H1 (cell line): ENCODE measurements at regions not wholly inside any gene's neighbourhood (a gene's known extent, or its start where the extent isn't known, plus 50 kb on each side); places are given as distances from the start of the nearest gene placed in this dataset.

ENCODE experiments used
- CTCF ChIA-PET: fragments of 300-600 bp; sonication (Branson Sonifier 250); formaldehyde crosslinking; loops from one replicate; lab custom pipeline; 2021; ENCODE audit not compliant: partially characterized antibody; lab: Charles Lee
- POLR2A ChIA-PET: fragments of 300-600 bp; sonication (Branson Sonifier 250); formaldehyde crosslinking; loops from one replicate; lab custom pipeline; 2021; ENCODE audit warnings: inconsistent platforms; ENCODE audit not compliant: partially characterized antibody; lab: Charles Lee
- DNase-seq, 2 experiments: peaks; one replicate each; pipeline versions ENCODE4 v3.0.0 to v3.0.0-alpha.2; 2010 to 2022; ENCODE audit warnings: low spot score in 2 of 2, low read depth in 1 of 2, mixed read lengths in 1 of 2
- FAIRE-seq: peaks from 2 replicates; lab custom pipeline; 2011; peaks lifted over from hg19 to GRCh38; lab: Jason Lieb, UNC
- H2AFZ ChIP-seq: 2 replicates; pipeline ENCODE4 v1.8.1; 2012; ENCODE audit warnings: low read length, inconsistent platforms
- H2AK5ac ChIP-seq: 2 replicates; pipeline ENCODE4 v1.6.1; 2013; ENCODE audit warnings: low read depth, low read length
- H2BK120ac ChIP-seq: replicated peaks from 2 replicates; pipeline ENCODE3; 2013; ENCODE audit warnings: low read depth, low read length, inconsistent platforms
- H2BK12ac ChIP-seq: 2 replicates; pipeline ENCODE4 v1.6.1; 2013; ENCODE audit warnings: low read depth, low read length
- H2BK15ac ChIP-seq: 2 replicates; pipeline ENCODE4 v1.6.1; 2013; ENCODE audit warnings: low read length
- H2BK20ac ChIP-seq: 2 replicates; pipeline ENCODE4 v1.6.1; 2013; ENCODE audit warnings: low read length
- H2BK5ac ChIP-seq: 2 replicates; pipeline ENCODE4 v1.6.1; 2013; ENCODE audit warnings: low read depth, low read length
- H3K14ac ChIP-seq: 2 replicates; pipeline ENCODE4 v1.6.1; 2013; ENCODE audit warnings: inconsistent platforms; ENCODE audit not compliant: insufficient read length
- H3K18ac ChIP-seq: 2 replicates; pipeline ENCODE4 v1.6.1; 2013; ENCODE audit warnings: low read length; ENCODE audit errors: extremely low read depth
- H3K23ac ChIP-seq: 2 replicates; pipeline ENCODE4 v1.6.1; 2013; ENCODE audit warnings: inconsistent platforms; ENCODE audit not compliant: insufficient read length
- H3K23me2 ChIP-seq: 2 replicates; pipeline ENCODE4 v1.6.1; 2013; ENCODE audit warnings: low read depth, low read length
- H3K27ac ChIP-seq: 2 replicates; pipeline ENCODE4 v1.6.1; 2011; ENCODE audit warnings: low read depth, low read length, inconsistent platforms
- H3K27me3 ChIP-seq, 4 experiments: replicated peaks in 1 of 4; 1 replicate in 1 of 4; 2 replicates in 3 of 4; pipeline versions ENCODE4 v1.6.1 to v1.8.1; 2011 to 2013; ENCODE audit warnings: low read length in 3 of 4, mild to moderate bottlenecking in 3 of 4, inconsistent platforms in 2 of 4, mixed read lengths in 2 of 4, moderate library complexity in 1 of 4; ENCODE audit not compliant: control insufficient read depth in 3 of 4, insufficient read depth in 3 of 4; ENCODE audit errors: extremely low read depth in 1 of 4
- H3K36me3 ChIP-seq, 4 experiments: 2 replicates each; pipeline versions ENCODE4 v1.6.1 to v1.8.1; 2011 to 2013; ENCODE audit warnings: mild to moderate bottlenecking in 4 of 4, low read length in 3 of 4, moderate library complexity in 2 of 4, control low read depth in 1 of 4, inconsistent platforms in 1 of 4; ENCODE audit not compliant: insufficient read depth in 4 of 4, control insufficient read depth in 2 of 4
- H3K4ac ChIP-seq: replicated peaks from 2 replicates; pipeline ENCODE3; 2013; ENCODE audit warnings: low read length, low read depth, mixed read lengths, inconsistent platforms; ENCODE audit not compliant: insufficient read length
- H3K4me1 ChIP-seq, 4 experiments: replicated peaks in 1 of 4; 1 replicate in 1 of 4; 2 replicates in 3 of 4; pipeline versions ENCODE4 v1.6.1 to v1.8.1; 2011 to 2013; ENCODE audit warnings: low read length in 3 of 4, inconsistent platforms in 2 of 4, mixed read lengths in 1 of 4; ENCODE audit not compliant: insufficient read depth in 4 of 4, control insufficient read depth in 3 of 4
- H3K4me2 ChIP-seq, 2 experiments: 2 replicates each; pipeline versions ENCODE4 v1.6.1 to v1.8.1; 2011 to 2013; ENCODE audit warnings: low read depth in 2 of 2, low read length in 2 of 2, control low read depth in 1 of 2, inconsistent platforms in 1 of 2, mild to moderate bottlenecking in 1 of 2; ENCODE audit not compliant: insufficient read depth in 1 of 2
- H3K4me3 ChIP-seq, 4 experiments: fragments of 200-600, 300-600 bp in 1 of 4; sonication (generic), shearing (Covaris generic), sonication (Bioruptor Twin) in 1 of 4; 2 replicates each; pipeline versions ENCODE4 v1.5.1 to v1.8.1; 2011 to 2016; ENCODE audit warnings: low read length in 4 of 4, low read depth in 3 of 4, control low read depth in 2 of 4, inconsistent platforms in 2 of 4, mild to moderate bottlenecking in 2 of 4, mixed read lengths in 1 of 4, moderate library complexity in 1 of 4; ENCODE audit not compliant: insufficient read depth in 2 of 4; ENCODE audit errors: extremely low read depth in 1 of 4
- H3K56ac ChIP-seq: replicated peaks from 2 replicates; pipeline ENCODE3; 2013; ENCODE audit warnings: low read depth, mild to moderate bottlenecking, mixed read lengths, low read length, inconsistent platforms; ENCODE audit not compliant: insufficient read length
- H3K79me1 ChIP-seq: 2 replicates; pipeline ENCODE4 v1.6.1; 2013; ENCODE audit warnings: low read depth, low read length, control low read depth
- H3K79me2 ChIP-seq, 2 experiments: 2 replicates each; pipeline versions ENCODE4 v1.6.1 to v1.8.1; 2012 to 2013; ENCODE audit warnings: low read length in 2 of 2, mild to moderate bottlenecking in 2 of 2, inconsistent platforms in 1 of 2; ENCODE audit not compliant: insufficient read depth in 2 of 2, control insufficient read depth in 1 of 2
- H3K9ac ChIP-seq, 4 experiments: replicated peaks in 1 of 4; 1 replicate in 1 of 4; 2 replicates in 3 of 4; pipeline versions ENCODE4 v1.6.1 to v1.8.1; 2011 to 2013; ENCODE audit warnings: low read depth in 3 of 4, low read length in 3 of 4, control low read depth in 2 of 4, mild to moderate bottlenecking in 2 of 4, moderate library complexity in 2 of 4, inconsistent platforms in 1 of 4; ENCODE audit errors: extremely low read depth in 1 of 4
- H3K9me3 ChIP-seq, 2 experiments: 2 replicates each; pipeline versions ENCODE4 v1.6.1 to v1.8.1; 2012 to 2013; ENCODE audit warnings: mild to moderate bottlenecking in 2 of 2, moderate library complexity in 2 of 2, control low read depth in 1 of 2, inconsistent platforms in 1 of 2, low read depth in 1 of 2, low read length in 1 of 2, mixed read lengths in 1 of 2; ENCODE audit not compliant: insufficient read depth in 2 of 2
- H4K20me1 ChIP-seq, 2 experiments: replicated peaks in 1 of 2; 2 replicates each; pipeline versions ENCODE3 to v1.8.1; 2011 to 2013; ENCODE audit warnings: inconsistent platforms in 2 of 2, low read length in 2 of 2, mild to moderate bottlenecking in 1 of 2; ENCODE audit not compliant: insufficient read depth in 2 of 2, control insufficient read depth in 1 of 2
- H4K5ac ChIP-seq: 2 replicates; pipeline ENCODE4 v1.6.1; 2013; ENCODE audit warnings: low read length, low read depth, mixed read lengths, inconsistent platforms; ENCODE audit not compliant: insufficient read length
- H4K8ac ChIP-seq: 2 replicates; pipeline ENCODE4 v1.8.0; 2013; ENCODE audit warnings: mild to moderate bottlenecking, moderate library complexity, low read length, inconsistent platforms; ENCODE audit not compliant: insufficient read depth; ENCODE audit errors: extremely low read depth
- H4K91ac ChIP-seq: replicated peaks from 2 replicates; pipeline ENCODE3; 2013; ENCODE audit warnings: low read length, mixed read lengths, inconsistent platforms; ENCODE audit not compliant: insufficient read length
- BACH1 ChIP-seq: IDR thresholded peaks from 2 replicates; pipeline ENCODE4 v1.6.1; 2012; ENCODE audit warnings: low read length, improper control_type of control experiment
- CBX5 ChIP-seq: fragments of 300-800, 300-1000 bp; sonication (generic); IDR thresholded peaks from 2 replicates; pipeline ENCODE4 v1.7.1; 2016; ENCODE audit warnings: antibody characterized with exemption, low read length, low read depth
- GTF2F1 ChIP-seq: IDR thresholded peaks from 2 replicates; pipeline ENCODE4 v1.6.1; 2012; ENCODE audit warnings: low read depth, low read length, improper control_type of control experiment, borderline replicate concordance
- KDM4A ChIP-seq: IDR thresholded peaks from one replicate; pipeline ENCODE4 v1.7.1; 2012; ENCODE audit warnings: low read depth, mild to moderate bottlenecking, moderate library complexity, low read length, inconsistent platforms; ENCODE audit not compliant: severe bottlenecking
- RAD21 ChIP-seq, 2 experiments: IDR thresholded peaks in 1 of 2; conservative IDR thresholded peaks in 1 of 2; 2 replicates each; pipeline ENCODE4 v1.6.1; 2011; ENCODE audit warnings: low read depth in 2 of 2, low read length in 2 of 2, improper control_type of control experiment in 1 of 2, inconsistent platforms in 1 of 2, mild to moderate bottlenecking in 1 of 2, moderate library complexity in 1 of 2
- TBP ChIP-seq: IDR thresholded peaks from 2 replicates; pipeline ENCODE4 v1.6.1; 2011; ENCODE audit warnings: low read depth, low read length, improper control_type of control experiment
- TCF12 ChIP-seq: IDR thresholded peaks from 2 replicates; pipeline ENCODE4 v1.6.1; 2011; ENCODE audit warnings: low read depth, mild to moderate bottlenecking, low read length
- ZNF274 ChIP-seq: IDR thresholded peaks from 2 replicates; pipeline ENCODE4 v1.7.0; 2012; ENCODE audit warnings: low read length, borderline replicate concordance; ENCODE audit errors: extremely low read depth
- WGBS, 2 experiments: shearing (Covaris generic) in 1 of 2; methylation state at CpG; one replicate each; pipeline versions ENCODE4 v1.1.6 to v1.1.7; 2013 to 2015; ENCODE audit warnings: low lambda C conversion rate in 2 of 2, mixed read lengths in 2 of 2, inconsistent platforms in 1 of 2, low coverage in 1 of 2, missing lambda C conversion rate in 1 of 2; ENCODE audit not compliant: insufficient replicate concordance in 2 of 2, insufficient coverage in 1 of 2, insufficient read length in 1 of 2; ENCODE audit errors: extremely low coverage in 1 of 2, missing lambda C conversion rate in 1 of 2; 5-methylcytosine and 5-hydroxymethylcytosine counted together

- no peaks in the 10 kb centered on the region for H4K20me1 ChIP-seq
- no peak for DNase-seq
- no peak overlapping the region for H3K27ac ChIP-seq
- no peaks in the 10 kb centered on the region for H3K9me3 ChIP-seq
- no peaks in the 10 kb centered on the region for H3K4me1 ChIP-seq
- H3K36me3 ChIP-seq = no peaks in the 10 kb centered on the region
- H3K4me3 ChIP-seq = no peak overlapping the region
- no peak overlapping the region for H4K91ac ChIP-seq
- H2BK5ac ChIP-seq = no peak overlapping the region
- H3K4ac ChIP-seq = no peak overlapping the region
- no peak overlapping the region for H2BK12ac ChIP-seq
- no peak overlapping the region for H2AK5ac ChIP-seq
- H3K79me2 ChIP-seq = no peaks in the 10 kb centered on the region
- ChIA-PET POLR2A (no interaction called here), CTCF (interaction anchor here (1.8 kb wide), 1 partner anchor 14 kb away, joined by 4 read pairs; no protein-coding TSS in a partner anchor)
- H2BK20ac ChIP-seq = no peak overlapping the region
- FAIRE-seq = no peak
- no peaks in the 10 kb centered on the region for H3K23me2 ChIP-seq
- H3K56ac ChIP-seq = no peak overlapping the region
- no peaks in the 10 kb centered on the region for H3K27me3 ChIP-seq
- no peak overlapping the region for H4K5ac ChIP-seq
- no peak overlapping the region for H3K4me2 ChIP-seq
- WGBS, 2 experiments = 90% methylated on average over 1 of the region's 1 CpG; no CpG with 5 or more reads in 1 of the 2 experiments
- no peak overlapping the region for H3K18ac ChIP-seq
- H3K14ac ChIP-seq = no peak overlapping the region
- H3K9ac ChIP-seq = no peak overlapping the region
- H4K8ac ChIP-seq = no peak overlapping the region
- H2AFZ ChIP-seq = no peak overlapping the region
- H3K23ac ChIP-seq = no peak overlapping the region
- no peak overlapping the region for H2BK15ac ChIP-seq
- H2BK120ac ChIP-seq = no peak overlapping the region
- no peaks in the 10 kb centered on the region for H3K79me1 ChIP-seq
- TF ChIP-seq TBP (no peak), RAD21 (IDR thresholded peaks at IDR 0.05 in 1 of 2, conservative IDR thresholded peaks at IDR 0.05 in 1 of 2; ENCODE audit: low read depth in 2 of 2, low read length in 2 of 2) (no peak), BACH1 (no peak), KDM4A (no peak), TCF12 (no peak), GTF2F1 (no peak), ZNF274 (no peak), CBX5 (no peak)
These were observed 253.9 kb upstream of the ARHGAP20 start for GRCh38 chr11:110966131-110966530.
